ENCODE measurements at regions not wholly inside any gene's neighbourhood (a gene's known extent, or its start where the extent isn't known, plus 50 kb on each side); places are given as distances from the start of the nearest gene placed in this dataset.

DNA sequence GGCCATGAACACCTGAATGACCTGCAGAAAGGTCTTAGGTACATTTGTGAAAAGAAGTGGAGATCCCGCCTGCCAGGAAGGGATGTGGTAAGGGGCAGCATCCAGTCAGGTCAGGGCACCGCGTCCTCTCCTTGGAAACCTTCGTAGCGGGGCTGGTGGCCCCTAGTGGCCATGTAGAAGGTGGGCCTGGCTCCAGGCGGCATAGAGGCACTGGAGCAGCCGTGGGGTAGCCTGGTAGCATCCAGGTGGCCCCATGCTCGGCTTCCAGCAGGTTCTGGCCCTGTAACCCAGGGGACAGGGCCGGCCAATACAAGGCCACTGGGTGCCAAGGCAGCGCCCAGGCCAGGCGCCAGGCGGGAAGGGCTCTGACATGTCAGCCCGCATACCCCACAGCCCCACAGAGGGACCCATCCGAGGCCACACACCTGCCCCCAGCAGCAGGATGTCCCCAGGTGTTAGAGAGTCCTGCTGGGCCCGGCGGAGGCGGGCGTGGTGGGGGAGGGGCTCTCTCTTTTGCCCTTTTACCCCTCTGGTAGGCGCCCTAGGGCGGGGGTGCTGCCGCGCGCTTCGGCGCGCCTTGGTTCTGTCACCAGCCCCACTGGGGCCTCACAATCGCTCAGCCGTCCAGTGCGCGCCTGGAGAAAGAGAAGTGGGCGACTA is 58.3 kb upstream of the SPATA31E1 start:
- no peak for DNase-seq

DNA sequence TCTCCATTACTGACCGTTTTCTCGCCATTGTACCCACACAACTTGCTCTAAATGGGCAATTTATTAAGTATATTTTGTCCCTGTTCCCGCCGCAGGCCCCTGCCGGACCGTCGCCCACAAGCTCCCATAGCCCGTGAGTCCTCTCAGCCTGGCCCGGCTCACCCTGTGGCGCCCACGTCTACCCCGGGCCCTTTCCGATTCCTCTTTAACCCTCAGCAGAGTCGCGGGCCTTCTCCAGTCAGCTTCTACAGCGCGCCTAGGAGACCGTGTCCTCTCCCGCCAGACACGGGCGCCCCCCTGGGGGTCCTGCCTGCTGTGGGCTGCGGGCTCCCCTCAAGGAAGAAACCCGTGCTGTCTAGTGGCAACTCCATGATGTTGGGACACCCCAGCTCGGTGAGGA is 57.8 kb upstream of the SPATA31E1 start:
- DNase-seq, result no peak

DNA sequence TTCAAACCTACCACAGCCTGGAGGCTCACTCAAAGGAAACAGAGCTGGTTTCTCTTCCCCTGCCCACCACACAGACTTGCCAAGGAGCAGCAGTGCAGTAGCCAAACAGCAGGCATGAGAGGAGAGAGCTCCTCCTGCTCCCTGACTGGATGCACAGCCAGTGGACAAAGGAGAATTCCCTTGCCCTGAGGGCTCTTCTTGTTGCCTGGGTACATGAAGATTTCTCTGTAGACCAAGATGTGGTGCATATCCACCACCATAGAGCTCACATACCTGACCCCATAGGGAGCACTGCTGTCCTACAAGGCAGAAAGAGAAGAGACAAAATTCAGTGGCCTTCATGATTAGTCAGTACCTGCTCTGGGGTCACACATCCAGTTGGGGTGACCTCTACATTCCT is 56.3 kb upstream of the SPATA31E1 start:
- no peak for DNase-seq

DNA sequence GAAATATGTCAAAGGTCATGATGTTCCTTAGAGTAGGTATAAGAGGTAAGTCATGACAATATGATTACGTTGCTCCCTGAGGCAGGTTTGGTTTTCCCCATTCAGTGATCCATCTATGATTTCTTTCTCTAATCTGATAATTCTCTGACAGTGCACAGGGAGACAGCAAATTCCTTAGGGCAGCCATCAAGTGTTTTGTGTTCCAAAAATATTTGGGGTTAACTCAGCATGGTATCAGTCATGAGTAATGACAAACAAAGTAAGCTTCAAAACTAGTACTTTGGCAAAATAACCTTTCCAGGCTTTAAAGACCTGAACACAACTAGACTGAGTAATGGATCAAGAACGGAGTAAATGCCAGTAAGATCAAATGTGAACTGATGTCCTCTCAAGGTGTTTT is 55.3 kb upstream of the SPATA31E1 start:
- no peak for DNase-seq

DNA sequence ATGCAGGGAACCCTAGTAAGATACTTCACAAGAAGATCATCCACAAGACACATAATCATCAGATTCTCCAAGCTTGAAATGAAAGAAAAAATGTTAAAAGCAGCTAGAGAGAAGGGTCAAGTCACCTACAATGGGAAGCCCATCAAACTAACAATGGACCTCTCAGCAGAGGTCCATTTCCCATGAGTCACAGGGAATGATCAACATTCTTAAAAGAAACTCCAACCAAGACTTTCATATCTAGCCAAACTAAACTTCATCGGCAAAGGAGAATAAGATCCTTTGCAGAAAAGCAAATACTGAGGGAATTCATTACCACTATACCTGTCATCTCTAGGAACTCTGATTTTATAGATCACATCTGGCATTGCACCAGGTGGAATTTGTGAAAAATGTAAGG is 52.9 kb upstream of the SPATA31E1 start:
- no peak for DNase-seq

DNA sequence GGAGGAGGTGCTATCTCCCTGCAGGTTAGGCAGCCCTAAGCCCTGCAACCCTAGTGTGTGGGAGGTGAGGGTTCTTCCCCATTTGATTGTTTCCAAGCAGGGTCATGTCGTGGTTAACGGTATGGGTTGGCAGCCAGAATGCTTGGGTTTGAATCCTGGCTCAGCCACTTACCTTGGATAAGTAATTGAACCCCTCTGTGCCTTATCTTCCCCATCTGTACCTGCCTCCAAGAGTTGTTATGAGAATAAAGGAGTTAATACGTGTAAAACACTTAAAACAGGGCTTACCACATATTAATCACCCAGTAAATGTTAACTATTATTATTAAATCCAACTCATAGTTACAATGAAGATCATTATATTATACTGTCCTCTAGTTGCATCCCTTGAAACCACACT is 52.2 kb upstream of the SPATA31E1 start:
- DNase-seq, result peak; percentile 20

DNA sequence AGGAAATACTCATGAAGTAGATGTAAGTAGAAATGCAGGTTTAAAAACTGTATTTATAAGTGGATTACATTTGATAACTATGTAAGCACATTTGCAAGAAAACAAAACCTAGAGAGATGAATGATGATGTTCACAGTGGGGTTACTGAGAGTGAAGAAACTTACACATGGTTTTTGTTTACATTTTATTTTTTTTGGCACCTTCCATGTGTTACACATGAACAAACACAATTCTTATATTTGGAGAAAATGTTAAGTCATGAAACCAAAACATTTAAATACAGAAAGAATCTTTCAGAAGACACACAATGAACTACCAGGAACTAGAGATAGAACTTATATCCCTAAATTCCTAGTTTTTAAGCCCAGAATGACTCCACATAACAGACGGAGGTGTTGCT is 51.5 kb upstream of the SPATA31E1 start:
- DNase-seq, result no peak
